A172 (cell line): ENCODE measurements at regions not wholly inside any gene's neighbourhood (a gene's known extent, or its start where the extent isn't known, plus 50 kb on each side); places are given as distances from the start of the nearest gene placed in this dataset.
"Not testable (repeated sequence)": the region's sequence is repeated elsewhere in the genome, so short reads cannot be mapped to it uniquely, and the experiment has no call there.

ENCODE experiments used
- DNase-seq: peaks from one replicate; pipeline ENCODE4 v3.0.0-alpha.2; 2015; ENCODE audit warnings: low spot score

- DNase-seq, result no peak
Observed at GRCh38 chr3:31100519-31100918, 206.1 kb upstream of the GADL1 start.

- not testable (repeated sequence) for DNase-seq
Observed at GRCh38 chr3:31101285-31101684, 206.8 kb upstream of the GADL1 start.

GRCh38 chr3:31102196-31102879, 207.9 kb upstream of the GADL1 start:
- no peak for DNase-seq

- DNase-seq, result no peak
Observed at GRCh38 chr3:31103181-31103580, 208.7 kb upstream of the GADL1 start.

- DNase-seq, result no peak
Observed at GRCh38 chr3:31103623-31104180, 209.2 kb upstream of the GADL1 start.

- no peak for DNase-seq
Observed at GRCh38 chr3:31105011-31105410, 210.6 kb upstream of the GADL1 start.

GRCh38 chr3:31105438-31106077, 211.1 kb upstream of the GADL1 start:
- peak; percentile 95 for DNase-seq

GRCh38 chr3:31106204-31106603, 211.7 kb upstream of the GADL1 start:
- peak; percentile 51 for DNase-seq

GRCh38 chr3:31106912-31107311, 212.5 kb upstream of the GADL1 start:
- DNase-seq, result no peak

GRCh38 chr3:31114929-31115283, 220.4 kb upstream of the GADL1 start:
- no peak for DNase-seq

GRCh38 chr3:31115531-31115930, 221.1 kb upstream of the GADL1 start:
- DNase-seq, result not testable (repeated sequence)

GRCh38 chr3:31116651-31117050, 222.2 kb upstream of the GADL1 start:
- DNase-seq, result no peak

GRCh38 chr3:31117854-31118253, 223.4 kb upstream of the GADL1 start:
- DNase-seq, result no peak

- DNase-seq, result no peak
Observed at GRCh38 chr3:31124373-31124772, 229.9 kb upstream of the GADL1 start.

GRCh38 chr3:31125413-31126020, 231.1 kb upstream of the GADL1 start:
- DNase-seq, result no peak

GRCh38 chr3:31129241-31129640, 234.8 kb upstream of the GADL1 start:
- DNase-seq, result no peak

- DNase-seq, result peak; percentile 64
Observed at GRCh38 chr3:31132132-31132769, 237.8 kb upstream of the GADL1 start.

GRCh38 chr3:31133541-31133940, 239.1 kb upstream of the GADL1 start:
- DNase-seq, result no peak

GRCh38 chr3:31135546-31135945, 241.1 kb upstream of the GADL1 start:
- no peak for DNase-seq

- DNase-seq, result no peak
Observed at GRCh38 chr3:31137718-31138465, 243.4 kb upstream of the GADL1 start.

- DNase-seq, result no peak
Observed at GRCh38 chr3:31140470-31140869, 246.0 kb upstream of the GADL1 start.

GRCh38 chr3:31142139-31142538, 247.7 kb upstream of the GADL1 start:
- no peak for DNase-seq
